Activated naive CD8-positive, alpha-beta T cell treated with anti-CD3 and anti-CD28 coated beads for 36 hours (primary cell): ENCODE measurements at regions not wholly inside any gene's neighbourhood (a gene's known extent, or its start where the extent isn't known, plus 50 kb on each side); places are given as distances from the start of the nearest gene placed in this dataset.

ENCODE experiments used
- DNase-seq: peaks from one replicate; pipeline ENCODE4 v3.0.0; 2021
- H3K27ac Mint-ChIP-seq: one replicate; pipeline ENCODE4 v1.8.0; 2022; ENCODE audit warnings: mild to moderate bottlenecking, moderate library complexity, mixed read lengths
- H3K27me3 Mint-ChIP-seq: one replicate; pipeline ENCODE4 v1.8.0; 2022; ENCODE audit warnings: mild to moderate bottlenecking, mixed read lengths
- H3K36me3 Mint-ChIP-seq: one replicate; pipeline ENCODE4 v1.8.0; 2021; ENCODE audit warnings: mild to moderate bottlenecking, mixed read lengths
- H3K4me1 Mint-ChIP-seq: one replicate; pipeline ENCODE4 v1.8.0; 2021; ENCODE audit warnings: mixed read lengths
- H3K4me3 Mint-ChIP-seq: one replicate; pipeline ENCODE4 v1.8.0; 2022; ENCODE audit warnings: mild to moderate bottlenecking, moderate library complexity, mixed read lengths
- H3K9me3 Mint-ChIP-seq: one replicate; pipeline ENCODE4 v1.8.0; 2022; ENCODE audit warnings: mixed read lengths

DNA sequence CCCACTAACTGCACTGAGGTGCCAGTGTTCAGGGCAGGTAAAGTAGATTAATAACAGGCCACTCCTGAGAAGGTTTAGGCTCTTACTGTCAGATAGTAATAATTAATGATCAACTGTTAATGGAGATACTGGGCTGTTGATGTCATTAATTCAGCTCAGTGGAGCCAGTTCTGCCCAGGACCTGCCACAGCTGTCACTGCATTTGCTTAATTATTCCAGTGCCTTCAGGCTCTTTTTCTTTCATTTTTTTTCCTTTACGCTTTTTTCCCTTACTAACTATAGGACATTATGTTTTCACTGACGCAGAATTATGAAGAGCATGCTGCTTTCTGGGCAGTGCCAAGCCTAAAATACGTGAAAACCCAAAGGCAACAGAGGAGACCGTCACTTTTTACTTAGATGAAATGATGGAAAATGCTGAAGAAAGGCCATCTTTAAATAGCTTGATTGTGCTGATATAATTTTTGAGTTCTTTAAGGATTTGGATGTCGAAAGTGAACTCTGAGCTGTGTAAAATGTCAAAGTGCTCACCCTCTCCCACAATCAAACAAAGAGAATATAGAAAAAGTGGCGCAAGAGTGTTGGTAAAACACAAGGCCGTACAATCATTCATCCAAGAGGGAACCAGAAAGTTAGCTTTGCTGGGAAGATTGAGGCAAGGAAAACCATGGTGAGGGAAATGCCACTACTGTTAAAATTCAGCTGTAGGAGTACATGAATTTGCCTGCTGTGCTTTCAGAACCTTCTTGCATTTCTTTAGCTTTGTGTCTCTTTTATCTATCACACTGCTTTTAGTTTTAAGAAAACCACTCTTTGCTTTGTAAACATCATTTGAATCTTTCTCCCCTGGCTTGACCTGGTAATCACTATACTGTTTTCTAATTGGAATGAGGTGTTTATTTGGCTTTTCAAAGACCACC lies 192.0 kb upstream of the ZEB2 start:
- peaks cover 2% of the 10 kb centered on the region for H3K36me3 Mint-ChIP-seq
- H3K27ac Mint-ChIP-seq: no peak overlapping the region

DNA sequence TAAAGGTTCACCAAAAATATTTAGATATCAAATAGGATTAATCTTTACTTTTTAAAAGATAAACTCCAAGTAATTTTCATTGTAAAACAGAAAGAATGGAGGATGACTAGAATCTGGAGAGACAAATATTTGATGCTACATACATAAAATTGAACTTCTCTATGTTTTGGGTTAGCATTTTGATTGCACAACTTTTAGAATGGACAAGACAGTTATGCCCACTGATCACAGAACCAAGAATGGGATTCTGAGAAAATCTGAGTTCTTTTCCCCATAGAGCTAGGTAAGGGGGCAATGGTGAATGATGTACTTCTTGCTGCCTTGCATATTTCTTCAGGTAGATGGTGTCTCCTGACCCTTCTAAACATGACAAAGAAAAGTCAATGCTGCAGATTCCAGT lies 191.2 kb upstream of the ZEB2 start:
- H3K36me3 Mint-ChIP-seq: no peaks in the 10 kb centered on the region

More for the DNA sequence above, 192.0 kb upstream of the ZEB2 start:
- Mint-ChIP-seq H3K4me1 (no peaks in the 10 kb centered on the region), H3K4me3 (no peak overlapping the region), H3K27me3 (peaks cover 10% of the 10 kb centered on the region), H3K9me3 (no peaks in the 10 kb centered on the region)
- no peak for DNase-seq

DNA sequence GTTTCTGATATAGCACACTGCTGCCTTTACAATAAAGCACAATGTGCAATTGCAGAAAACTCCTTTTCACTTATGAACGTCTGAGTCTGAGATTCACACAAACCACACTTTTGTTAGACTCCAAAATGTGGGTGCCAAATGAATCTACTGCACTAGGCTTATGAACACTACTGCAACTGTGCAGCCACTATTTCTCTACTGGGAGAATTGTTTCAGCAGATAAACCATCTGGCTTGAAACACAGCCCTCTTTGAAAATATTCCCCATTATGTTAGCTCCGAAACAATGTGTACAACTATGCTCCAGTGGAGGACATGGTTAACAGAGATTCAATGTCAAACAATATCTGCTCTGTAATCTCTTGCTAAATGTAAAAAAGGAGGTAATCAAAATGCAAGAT lies 188.7 kb upstream of the ZEB2 start:
- no peaks in the 10 kb centered on the region for H3K9me3 Mint-ChIP-seq
- H3K27ac Mint-ChIP-seq: no peak overlapping the region
- H3K27me3 Mint-ChIP-seq: peaks cover 13% of the 10 kb centered on the region
- H3K36me3 Mint-ChIP-seq: no peaks in the 10 kb centered on the region
- no peaks in the 10 kb centered on the region for H3K4me1 Mint-ChIP-seq
- no peak overlapping the region for H3K4me3 Mint-ChIP-seq
- no peak for DNase-seq

More for the DNA sequence above, 191.2 kb upstream of the ZEB2 start:
- Mint-ChIP-seq H3K4me1 (no peaks in the 10 kb centered on the region), H3K27me3 (peaks cover 18% of the 10 kb centered on the region), H3K9me3 (no peaks in the 10 kb centered on the region), H3K27ac (no peak overlapping the region), H3K4me3 (no peak overlapping the region)
- DNase-seq: no peak

DNA sequence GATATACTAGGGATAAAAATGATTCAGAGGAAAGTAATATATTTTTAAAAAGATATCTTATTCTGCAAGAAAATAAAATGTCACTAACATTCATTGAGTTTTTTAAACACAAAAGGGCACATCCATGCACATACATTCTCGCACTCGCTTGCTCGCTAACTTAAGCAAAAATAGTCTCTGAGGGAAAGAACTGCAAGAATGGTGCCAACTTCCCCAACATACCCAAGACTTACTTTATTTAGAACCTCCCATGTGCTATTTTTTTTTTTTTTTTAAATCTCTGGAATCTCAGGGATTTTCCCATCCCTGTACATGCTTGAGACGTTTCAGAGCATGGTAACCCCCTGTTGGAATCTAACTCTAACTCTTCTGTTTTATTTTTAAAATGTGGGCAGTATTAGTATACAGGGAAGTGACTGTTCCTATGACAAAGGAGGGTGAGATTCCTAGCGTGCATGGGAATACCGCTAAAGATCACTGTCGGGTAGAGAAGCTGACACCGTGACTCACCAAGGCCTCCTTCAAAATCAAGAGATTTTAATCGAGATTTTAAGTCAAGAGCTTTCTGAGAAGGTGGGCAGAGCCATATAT lies 187.9 kb upstream of the ZEB2 start:
- Mint-ChIP-seq H3K4me3 (no peak overlapping the region), H3K27ac (no peak overlapping the region), H3K9me3 (no peaks in the 10 kb centered on the region), H3K27me3 (peaks cover 13% of the 10 kb centered on the region), H3K36me3 (no peaks in the 10 kb centered on the region), H3K4me1 (no peaks in the 10 kb centered on the region)
- no peak for DNase-seq

DNA sequence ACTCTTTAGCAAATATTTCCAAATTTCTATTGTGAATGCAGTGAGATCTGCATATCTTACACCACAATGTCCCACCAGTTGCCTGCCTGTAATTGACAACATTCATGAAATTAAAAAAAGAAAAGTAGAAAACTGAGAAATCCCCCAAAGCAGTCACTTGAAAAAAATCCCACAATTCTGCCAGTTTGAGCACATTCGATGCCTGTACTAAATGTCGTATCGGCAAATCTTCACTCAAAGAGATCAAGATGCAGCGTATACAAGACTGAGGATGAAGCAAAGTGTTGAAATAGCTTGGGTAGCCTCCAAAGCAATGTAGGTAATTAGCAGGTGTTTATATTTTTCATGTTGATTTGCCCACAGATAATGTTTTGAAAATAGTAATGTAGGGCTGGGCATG lies 186.7 kb upstream of the ZEB2 start:
- DNase-seq: no peak
- H3K27me3 Mint-ChIP-seq: peaks cover 13% of the 10 kb centered on the region
- no peaks in the 10 kb centered on the region for H3K4me1 Mint-ChIP-seq
- no peak overlapping the region for H3K4me3 Mint-ChIP-seq
- no peak overlapping the region for H3K27ac Mint-ChIP-seq
- H3K36me3 Mint-ChIP-seq: no peaks in the 10 kb centered on the region
- H3K9me3 Mint-ChIP-seq: no peaks in the 10 kb centered on the region

DNA sequence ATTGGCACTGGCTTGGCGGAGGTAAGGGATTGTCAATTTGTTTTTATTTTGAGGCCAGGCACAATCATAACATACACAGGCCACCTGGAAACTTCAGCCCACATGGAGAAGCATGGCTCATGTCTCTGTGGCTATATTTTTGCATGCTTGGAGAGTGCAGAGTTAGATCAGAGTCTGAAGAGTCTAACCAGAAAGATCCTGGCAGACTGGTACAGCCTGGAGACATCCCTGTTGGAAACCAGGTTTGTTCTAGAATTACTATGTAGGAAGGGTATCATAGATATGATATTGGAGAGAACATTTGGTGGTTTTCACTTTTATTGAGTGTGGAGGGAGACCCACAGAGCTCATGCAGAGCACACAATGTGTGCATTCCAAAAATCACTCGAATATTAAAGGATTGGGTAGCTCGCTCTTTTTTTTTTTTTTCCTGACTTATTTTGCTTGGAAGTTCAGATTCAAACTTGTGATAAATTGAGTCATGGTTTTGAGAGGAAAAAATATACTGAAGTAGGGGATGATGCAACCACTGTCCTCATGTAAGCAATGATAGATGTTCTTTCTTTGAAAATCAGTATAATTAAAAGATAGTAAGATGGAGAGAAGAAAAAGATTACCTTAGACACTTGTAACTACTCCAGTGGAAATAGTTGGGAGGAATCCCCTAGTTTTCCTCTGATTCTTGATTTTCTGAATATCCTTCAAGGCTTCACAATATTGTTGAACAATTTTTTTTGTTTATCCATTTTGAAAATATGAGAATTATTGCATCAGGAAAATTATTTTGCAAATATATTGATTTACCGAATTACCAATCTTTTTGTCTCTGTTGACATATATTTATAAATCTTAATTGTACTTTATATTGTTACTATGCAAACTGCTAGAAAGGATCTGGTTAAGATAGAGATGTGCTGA lies 185.7 kb upstream of the ZEB2 start:
- no peaks in the 10 kb centered on the region for H3K36me3 Mint-ChIP-seq
- no peak overlapping the region for H3K4me3 Mint-ChIP-seq
- no peak for DNase-seq
- H3K27me3 Mint-ChIP-seq: peaks cover 13% of the 10 kb centered on the region
- no peaks in the 10 kb centered on the region for H3K4me1 Mint-ChIP-seq
- H3K9me3 Mint-ChIP-seq: no peaks in the 10 kb centered on the region
- H3K27ac Mint-ChIP-seq: no peak overlapping the region

DNA sequence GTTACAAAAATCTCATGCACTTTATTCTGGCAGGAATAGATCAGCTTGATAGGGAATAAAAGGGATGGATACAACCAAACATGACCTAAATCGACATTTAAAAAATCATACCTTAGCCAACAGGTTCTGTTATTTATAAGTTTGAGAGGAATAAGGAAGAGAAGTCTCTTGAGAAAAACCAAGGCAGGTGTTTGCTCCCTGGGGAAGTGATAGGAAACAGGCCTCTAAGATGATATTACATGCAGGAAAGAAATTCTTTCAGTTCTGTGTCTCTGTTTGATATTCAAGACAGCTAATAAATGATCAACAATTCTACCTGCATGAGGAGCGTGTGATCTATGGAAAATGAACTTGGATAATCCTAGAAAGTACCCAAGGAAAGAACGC lies 184.8 kb upstream of the ZEB2 start:
- no peaks in the 10 kb centered on the region for H3K9me3 Mint-ChIP-seq

DNA sequence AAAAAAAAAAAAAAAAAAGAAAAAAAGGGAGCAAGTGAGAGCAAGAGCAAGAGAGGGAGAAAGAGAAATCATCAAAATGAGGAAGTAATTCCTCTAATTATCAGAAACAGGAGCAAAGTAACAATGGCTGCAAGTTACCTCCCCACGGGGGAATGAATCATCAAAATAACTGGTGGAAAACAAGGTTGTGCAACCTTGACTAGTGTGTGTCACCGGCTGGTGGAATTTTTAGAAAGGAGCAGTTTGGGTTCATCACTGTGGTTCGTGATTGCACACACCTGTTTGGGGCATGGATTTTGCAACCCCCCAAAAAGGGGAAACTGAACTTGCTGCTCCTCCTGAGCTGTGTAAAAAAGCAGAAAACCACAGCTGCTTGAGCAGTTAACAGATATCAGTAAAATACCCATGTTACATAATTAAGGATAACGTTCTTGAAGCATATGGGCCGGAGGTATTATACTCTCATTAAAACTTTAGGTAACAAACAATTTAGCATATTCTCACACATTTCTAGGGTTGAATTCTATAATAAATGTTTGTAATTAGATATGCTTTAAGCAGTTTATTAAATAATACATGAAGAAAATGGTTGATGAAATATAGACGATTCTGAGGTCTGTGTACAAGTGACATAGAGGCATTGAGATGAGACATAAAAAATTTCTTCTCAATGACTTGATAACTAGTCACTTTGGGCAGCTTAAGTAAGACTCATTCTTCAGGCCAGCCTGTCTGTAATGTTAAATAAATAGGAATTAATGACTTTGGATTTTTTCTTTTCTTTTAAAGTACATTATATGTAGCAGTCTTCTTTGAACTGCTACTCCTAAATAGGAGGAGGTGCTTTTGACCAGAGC lies 184.2 kb upstream of the ZEB2 start:
- DNase-seq: no peak
- Mint-ChIP-seq H3K27ac (no peak overlapping the region), H3K36me3 (no peaks in the 10 kb centered on the region), H3K9me3 (no peaks in the 10 kb centered on the region), H3K27me3 (peaks cover 13% of the 10 kb centered on the region), H3K4me3 (no peak overlapping the region), H3K4me1 (no peaks in the 10 kb centered on the region)

More for the DNA sequence above, 184.8 kb upstream of the ZEB2 start:
- H3K27ac Mint-ChIP-seq: no peak overlapping the region
- no peak for DNase-seq
- no peaks in the 10 kb centered on the region for H3K4me1 Mint-ChIP-seq
- peaks cover 13% of the 10 kb centered on the region for H3K27me3 Mint-ChIP-seq
- no peak overlapping the region for H3K4me3 Mint-ChIP-seq
- no peaks in the 10 kb centered on the region for H3K36me3 Mint-ChIP-seq

DNA sequence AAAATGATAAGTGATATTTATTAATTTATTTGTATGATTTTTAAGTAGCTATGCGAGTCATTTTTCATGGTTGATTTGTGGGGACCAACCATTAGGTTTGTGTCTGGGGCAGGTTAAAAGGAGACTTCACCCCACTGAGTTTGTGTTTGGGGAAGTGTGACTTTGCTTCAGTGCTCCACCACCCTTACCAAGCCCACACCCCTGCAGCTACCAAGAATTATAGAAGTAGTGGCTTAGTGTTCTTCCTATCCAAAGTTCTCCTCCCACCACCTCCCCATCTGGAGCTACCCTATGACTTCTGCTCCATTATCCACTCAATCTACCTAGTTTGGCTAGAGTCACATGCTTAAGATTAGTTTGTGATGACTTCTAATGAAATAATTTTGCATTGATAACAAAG lies 182.1 kb upstream of the ZEB2 start:
- no peak for DNase-seq
- Mint-ChIP-seq H3K4me1 (no peaks in the 10 kb centered on the region), H3K27ac (no peak overlapping the region), H3K27me3 (peaks cover 8% of the 10 kb centered on the region), H3K36me3 (no peaks in the 10 kb centered on the region), H3K4me3 (no peak overlapping the region), H3K9me3 (no peaks in the 10 kb centered on the region)

DNA sequence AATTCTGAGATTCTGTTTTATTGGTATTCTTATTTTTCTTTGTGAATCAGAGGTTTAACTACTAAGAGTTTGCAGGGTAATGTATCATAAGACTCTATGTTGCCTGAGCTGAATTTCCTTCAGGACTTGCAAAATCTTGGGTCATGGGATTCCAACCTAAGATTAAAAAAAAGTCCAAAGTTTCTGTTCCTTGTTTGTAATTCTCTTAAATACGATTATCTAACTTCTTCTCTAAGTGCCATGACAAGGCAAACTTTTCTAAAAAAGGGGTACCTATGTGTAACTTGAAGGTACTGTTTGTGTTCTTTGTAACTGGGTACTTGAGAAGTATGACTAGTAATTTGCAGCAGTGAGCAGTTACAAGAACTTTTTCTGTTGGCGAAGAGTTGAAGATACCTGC lies 181.3 kb upstream of the ZEB2 start:
- H3K9me3 Mint-ChIP-seq: no peaks in the 10 kb centered on the region
- DNase-seq: no peak
- no peaks in the 10 kb centered on the region for H3K36me3 Mint-ChIP-seq
- peaks cover 2% of the 10 kb centered on the region for H3K27me3 Mint-ChIP-seq
- no peak overlapping the region for H3K4me3 Mint-ChIP-seq
- H3K4me1 Mint-ChIP-seq: no peaks in the 10 kb centered on the region
- H3K27ac Mint-ChIP-seq: no peak overlapping the region

DNA sequence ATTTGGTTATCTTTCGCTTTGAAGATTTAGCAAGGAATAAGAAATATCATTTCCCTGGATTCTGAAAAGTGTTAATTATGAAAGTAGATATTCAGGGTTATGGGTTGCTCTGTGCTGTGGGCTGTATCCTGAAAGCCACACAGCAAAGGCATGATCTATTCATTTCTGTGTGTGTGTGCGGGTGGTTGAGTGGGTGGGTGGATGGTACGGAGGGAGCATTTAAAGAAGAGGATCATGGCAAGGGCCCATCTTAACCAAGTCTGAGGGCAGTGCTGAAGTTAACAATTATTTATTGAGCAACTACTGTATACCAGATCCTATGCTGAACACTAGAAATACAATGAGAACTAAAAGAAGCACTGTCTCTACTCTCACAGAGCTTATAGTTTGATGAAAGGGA lies 178.2 kb upstream of the ZEB2 start:
- Mint-ChIP-seq H3K9me3 (no peaks in the 10 kb centered on the region), H3K36me3 (no peaks in the 10 kb centered on the region), H3K4me3 (no peak overlapping the region), H3K4me1 (peaks cover 3% of the 10 kb centered on the region), H3K27ac (no peak overlapping the region), H3K27me3 (no peaks in the 10 kb centered on the region)
- no peak for DNase-seq

DNA sequence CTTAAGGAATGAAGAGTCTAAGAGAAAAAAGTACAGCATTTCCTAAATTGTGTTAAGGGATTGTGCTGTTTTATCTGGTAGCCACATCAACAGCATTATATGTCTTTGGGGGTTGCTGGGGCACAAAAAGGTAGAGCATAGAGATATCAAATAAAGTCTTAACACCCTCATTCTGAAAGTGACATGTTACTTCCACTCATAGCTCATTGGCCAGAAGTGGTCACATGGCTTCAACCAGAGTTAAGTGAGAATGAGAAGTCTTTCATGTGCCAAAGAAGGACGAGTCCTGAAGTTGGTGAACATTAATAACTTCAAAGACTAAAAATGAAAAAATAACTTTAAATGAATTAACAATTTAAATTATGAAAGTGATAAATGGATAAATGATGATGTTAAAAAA lies 175.7 kb upstream of the ZEB2 start:
- Mint-ChIP-seq H3K4me1 (peaks cover 3% of the 10 kb centered on the region), H3K9me3 (no peaks in the 10 kb centered on the region), H3K27me3 (peaks cover 3% of the 10 kb centered on the region), H3K36me3 (no peaks in the 10 kb centered on the region), H3K27ac (no peak overlapping the region), H3K4me3 (no peak overlapping the region)
- no peak for DNase-seq

DNA sequence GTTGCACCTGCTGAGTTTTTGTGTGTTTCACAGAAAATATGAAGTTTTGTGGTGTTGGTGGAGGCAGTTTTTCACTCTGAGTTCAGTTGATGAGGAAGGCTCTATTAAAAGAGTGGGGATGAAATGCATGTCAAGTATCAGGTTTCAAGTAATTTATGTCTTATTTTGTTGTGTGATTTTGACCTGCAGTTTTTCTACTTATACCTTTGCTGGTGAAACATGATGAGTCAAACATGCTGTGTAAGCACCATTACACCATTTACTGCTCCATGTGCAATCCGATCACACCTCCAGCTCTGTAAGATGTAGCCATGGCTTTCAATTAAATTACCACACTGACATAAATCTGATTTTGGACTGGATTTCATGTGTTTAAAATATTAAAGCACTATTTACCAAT lies 174.5 kb upstream of the ZEB2 start:
- H3K4me3 Mint-ChIP-seq: no peak overlapping the region
- no peak overlapping the region for H3K27ac Mint-ChIP-seq
- peaks cover 3% of the 10 kb centered on the region for H3K4me1 Mint-ChIP-seq
- no peak for DNase-seq
- H3K27me3 Mint-ChIP-seq: peaks cover 3% of the 10 kb centered on the region
- H3K36me3 Mint-ChIP-seq: no peaks in the 10 kb centered on the region
- H3K9me3 Mint-ChIP-seq: no peaks in the 10 kb centered on the region

DNA sequence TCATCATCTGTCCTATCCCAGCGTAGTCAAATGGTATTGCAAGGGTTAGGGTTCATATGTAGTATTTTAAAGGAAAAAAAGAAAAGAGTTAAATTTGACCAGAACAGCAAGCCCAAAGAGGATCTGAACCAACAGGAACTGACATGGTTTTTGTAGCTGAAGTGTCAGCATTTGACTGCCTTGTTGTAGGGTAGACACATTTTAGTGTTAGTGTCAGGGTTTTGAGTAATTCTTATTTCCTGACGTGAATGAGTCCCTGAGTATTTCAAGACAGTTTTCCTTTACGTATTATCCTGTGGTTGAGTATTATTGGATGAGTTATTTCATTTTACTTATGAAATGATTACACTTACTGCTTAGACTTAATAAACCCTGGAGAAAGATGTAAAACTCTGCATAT lies 173.3 kb upstream of the ZEB2 start:
- peaks cover 3% of the 10 kb centered on the region for H3K27me3 Mint-ChIP-seq
- no peak overlapping the region for H3K4me3 Mint-ChIP-seq
- H3K36me3 Mint-ChIP-seq: no peaks in the 10 kb centered on the region
- H3K4me1 Mint-ChIP-seq: peaks cover 3% of the 10 kb centered on the region
- H3K9me3 Mint-ChIP-seq: no peaks in the 10 kb centered on the region
- DNase-seq: no peak
- H3K27ac Mint-ChIP-seq: no peak overlapping the region
